ENCODE measurements at regions not wholly inside any gene's neighbourhood (a gene's known extent, or its start where the extent isn't known, plus 50 kb on each side); places are given as distances from the start of the nearest gene placed in this dataset.

- Mint-ChIP-seq H3K9me3 (ENCODE audit: low read depth) (peaks cover 11% of the 10 kb centered on the region), H3K36me3 (ENCODE audit: insufficient read depth) (no peaks in the 10 kb centered on the region), H3K27me3 (no peaks in the 10 kb centered on the region), H3K27ac (no peak overlapping the region), H3K4me1 (ENCODE audit: low read depth) (no peaks in the 10 kb centered on the region), H3K4me3 (ENCODE audit: low read depth) (no peak overlapping the region)
- no peak for TF ChIP-seq CTCF (IDR thresholded peaks at IDR 0.05; ENCODE audit: unreplicated experiment)
- no peak for DNase-seq (ENCODE audit: low spot score, unreplicated experiment)
Observed at GRCh38 chr21:25244735-25245134, 362.5 kb downstream of the MRPL39 start.

GRCh38 chr21:25243808-25244207, 363.5 kb downstream of the MRPL39 start:
- no peaks in the 10 kb centered on the region for H3K36me3 Mint-ChIP-seq (ENCODE audit: insufficient read depth)
- H3K4me3 Mint-ChIP-seq (ENCODE audit: low read depth), result no peak overlapping the region
- H3K9me3 Mint-ChIP-seq (ENCODE audit: low read depth), result peaks cover 14% of the 10 kb centered on the region
- no peaks in the 10 kb centered on the region for H3K27me3 Mint-ChIP-seq
- TF ChIP-seq CTCF (IDR thresholded peaks at IDR 0.05; ENCODE audit: unreplicated experiment), result no peak
- H3K4me1 Mint-ChIP-seq (ENCODE audit: low read depth), result no peaks in the 10 kb centered on the region
- DNase-seq (ENCODE audit: low spot score, unreplicated experiment), result no peak
- H3K27ac Mint-ChIP-seq, result no peak overlapping the region

GRCh38 chr21:25240974-25241373, 366.3 kb downstream of the MRPL39 start:
- Mint-ChIP-seq H3K27ac (no peak overlapping the region), H3K27me3 (no peaks in the 10 kb centered on the region), H3K4me3 (ENCODE audit: low read depth) (no peak overlapping the region), H3K9me3 (ENCODE audit: low read depth) (peaks cover 31% of the 10 kb centered on the region), H3K36me3 (ENCODE audit: insufficient read depth) (no peaks in the 10 kb centered on the region), H3K4me1 (ENCODE audit: low read depth) (no peaks in the 10 kb centered on the region)
- TF ChIP-seq CTCF (IDR thresholded peaks at IDR 0.05; ENCODE audit: unreplicated experiment), result no peak
- no peak for DNase-seq (ENCODE audit: low spot score, unreplicated experiment)

GRCh38 chr21:25234857-25235801, 372.2 kb downstream of the MRPL39 start:
- no peaks in the 10 kb centered on the region for H3K27me3 Mint-ChIP-seq

GRCh38 chr21:25220954-25221353, 386.3 kb downstream of the MRPL39 start:
- H3K36me3 Mint-ChIP-seq (ENCODE audit: insufficient read depth), result no peaks in the 10 kb centered on the region
- H3K4me1 Mint-ChIP-seq (ENCODE audit: low read depth), result no peaks in the 10 kb centered on the region
- no peak overlapping the region for H3K4me3 Mint-ChIP-seq (ENCODE audit: low read depth)
- no peak for DNase-seq (ENCODE audit: low spot score, unreplicated experiment)
- no peak for TF ChIP-seq CTCF (IDR thresholded peaks at IDR 0.05; ENCODE audit: unreplicated experiment)
- H3K27me3 Mint-ChIP-seq, result no peaks in the 10 kb centered on the region
- no peak overlapping the region for H3K27ac Mint-ChIP-seq
- peaks cover 27% of the 10 kb centered on the region for H3K9me3 Mint-ChIP-seq (ENCODE audit: low read depth)

More at GRCh38 chr21:25234857-25235801, 372.2 kb downstream of the MRPL39 start:
- Mint-ChIP-seq H3K9me3 (ENCODE audit: low read depth) (peaks cover 37% of the 10 kb centered on the region), H3K4me1 (ENCODE audit: low read depth) (no peaks in the 10 kb centered on the region), H3K4me3 (ENCODE audit: low read depth) (no peak overlapping the region), H3K36me3 (ENCODE audit: insufficient read depth) (no peaks in the 10 kb centered on the region), H3K27ac (no peak overlapping the region)
- no peak for DNase-seq (ENCODE audit: low spot score, unreplicated experiment)
- TF ChIP-seq CTCF (IDR thresholded peaks at IDR 0.05; ENCODE audit: unreplicated experiment), result no peak
